BE2C (cell line): ENCODE measurements at regions not wholly inside any gene's neighbourhood (a gene's known extent, or its start where the extent isn't known, plus 50 kb on each side); places are given as distances from the start of the nearest gene placed in this dataset.

Experiments
- DNase-seq: peaks from one replicate; pipeline ENCODE4 v3.0.0-alpha.2; 2020
- H3K27me3 ChIP-seq: fragments of 250-450 bp; sonication (Bioruptor Pico); 2 replicates; pipeline ENCODE4 v1.5.1; 2020; ENCODE audit warnings: mild to moderate bottlenecking
- H3K36me3 ChIP-seq: fragments of 250-450 bp; sonication (Bioruptor Pico); 2 replicates; pipeline ENCODE4 v1.5.1; 2020; ENCODE audit warnings: mild to moderate bottlenecking
- H3K4me1 ChIP-seq: fragments of 250-450 bp; sonication (Bioruptor Pico); 2 replicates; pipeline ENCODE4 v1.5.1; 2020
- H3K4me3 ChIP-seq: 2 replicates; pipeline ENCODE4 v1.5.1; 2011; ENCODE audit warnings: low read depth, low read length
- H3K9me3 ChIP-seq: fragments of 250-450 bp; sonication (Bioruptor Pico); 2 replicates; pipeline ENCODE4 v1.5.1; 2020
- CTCF ChIP-seq: IDR thresholded peaks from 2 replicates; pipeline ENCODE4 v1.5.1; 2012; ENCODE audit warnings: mild to moderate bottlenecking, low read depth, low read length

GRCh38 chr3:22634433-22634832, 568.7 kb upstream of the UBE2E2 start:
- Histone ChIP-seq H3K36me3 (no peaks in the 10 kb centered on the region), H3K27me3 (no peaks in the 10 kb centered on the region), H3K4me3 (no peak overlapping the region), H3K4me1 (no peaks in the 10 kb centered on the region), H3K9me3 (no peaks in the 10 kb centered on the region)
- no peak for DNase-seq
- no peak for TF ChIP-seq CTCF

- Histone ChIP-seq H3K36me3 (no peaks in the 10 kb centered on the region), H3K4me3 (no peak overlapping the region), H3K9me3 (no peaks in the 10 kb centered on the region), H3K27me3 (no peaks in the 10 kb centered on the region), H3K4me1 (no peaks in the 10 kb centered on the region)
- no peak for TF ChIP-seq CTCF
- no peak for DNase-seq
These were observed 543.3 kb upstream of the UBE2E2 start for GRCh38 chr3:22659651-22660475.

- no peak for TF ChIP-seq CTCF
- Histone ChIP-seq H3K36me3 (no peaks in the 10 kb centered on the region), H3K9me3 (no peaks in the 10 kb centered on the region), H3K4me3 (no peak overlapping the region), H3K27me3 (no peaks in the 10 kb centered on the region), H3K4me1 (no peaks in the 10 kb centered on the region)
- DNase-seq, result no peak
These were observed 542.5 kb upstream of the UBE2E2 start for GRCh38 chr3:22660606-22661005.

- TF ChIP-seq CTCF, result no peak
- Histone ChIP-seq H3K4me1 (no peaks in the 10 kb centered on the region), H3K36me3 (no peaks in the 10 kb centered on the region), H3K9me3 (no peaks in the 10 kb centered on the region), H3K27me3 (no peaks in the 10 kb centered on the region), H3K4me3 (no peak overlapping the region)
- no peak for DNase-seq
These were observed 541.9 kb upstream of the UBE2E2 start for GRCh38 chr3:22661121-22661700.

GRCh38 chr3:22665528-22665927, 537.6 kb upstream of the UBE2E2 start:
- Histone ChIP-seq H3K4me3 (no peak overlapping the region), H3K9me3 (no peaks in the 10 kb centered on the region), H3K36me3 (no peaks in the 10 kb centered on the region), H3K27me3 (no peaks in the 10 kb centered on the region), H3K4me1 (no peaks in the 10 kb centered on the region)
- no peak for TF ChIP-seq CTCF
- no peak for DNase-seq

- no peak for DNase-seq
- no peak for TF ChIP-seq CTCF
- Histone ChIP-seq H3K27me3 (no peaks in the 10 kb centered on the region), H3K4me1 (no peaks in the 10 kb centered on the region), H3K9me3 (no peaks in the 10 kb centered on the region), H3K4me3 (no peak overlapping the region), H3K36me3 (no peaks in the 10 kb centered on the region)
These were observed 536.4 kb upstream of the UBE2E2 start for GRCh38 chr3:22666736-22667135.
